NCI-H69 (cell line): ENCODE measurements at regions not wholly inside any gene's neighbourhood (a gene's known extent, or its start where the extent isn't known, plus 50 kb on each side); places are given as distances from the start of the nearest gene placed in this dataset.

Experiments used
- DNase-seq: peaks from one replicate; lab custom pipeline; 2025; lab: John Stamatoyannopoulos, UW

- DNase-seq = no peak
Observed at GRCh38 chr3:178259703-178260102, 276.5 kb upstream of the KCNMB2 start.

DNA sequence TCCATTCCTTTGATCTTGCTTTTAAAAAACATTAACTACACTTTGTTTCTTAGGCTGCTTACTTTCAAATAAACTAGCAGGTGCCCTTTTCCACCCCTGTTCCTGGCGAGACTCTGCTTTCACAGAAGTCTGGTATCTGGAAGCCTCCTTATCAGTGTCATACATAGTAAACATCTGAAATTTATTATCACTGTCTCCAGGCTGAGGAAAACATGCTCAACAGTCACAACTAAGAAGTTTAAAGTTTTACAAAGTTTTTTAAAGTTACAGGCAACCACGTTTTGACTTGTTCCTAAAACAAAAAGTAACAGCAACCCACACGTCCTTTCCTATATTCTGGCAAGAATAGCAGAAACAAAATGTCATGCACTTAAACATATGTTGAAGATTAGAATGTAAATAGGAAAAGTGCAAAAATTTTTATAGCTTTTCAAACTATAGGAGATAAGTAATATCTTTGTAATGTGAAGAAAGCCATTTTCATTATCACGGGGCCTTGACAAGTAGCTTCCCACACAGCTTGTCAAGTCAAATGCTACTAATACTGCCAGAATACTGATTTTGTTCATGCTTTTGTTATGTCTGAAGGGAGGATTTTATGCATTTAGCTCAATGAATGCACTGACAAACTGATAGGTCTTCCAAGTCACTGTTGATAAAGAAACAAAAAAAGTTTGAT, 275.2 kb upstream of the KCNMB2 start:
- no peak for DNase-seq

GRCh38 chr3:178263236-178263916, 272.9 kb upstream of the KCNMB2 start:
- no peak for DNase-seq

DNA sequence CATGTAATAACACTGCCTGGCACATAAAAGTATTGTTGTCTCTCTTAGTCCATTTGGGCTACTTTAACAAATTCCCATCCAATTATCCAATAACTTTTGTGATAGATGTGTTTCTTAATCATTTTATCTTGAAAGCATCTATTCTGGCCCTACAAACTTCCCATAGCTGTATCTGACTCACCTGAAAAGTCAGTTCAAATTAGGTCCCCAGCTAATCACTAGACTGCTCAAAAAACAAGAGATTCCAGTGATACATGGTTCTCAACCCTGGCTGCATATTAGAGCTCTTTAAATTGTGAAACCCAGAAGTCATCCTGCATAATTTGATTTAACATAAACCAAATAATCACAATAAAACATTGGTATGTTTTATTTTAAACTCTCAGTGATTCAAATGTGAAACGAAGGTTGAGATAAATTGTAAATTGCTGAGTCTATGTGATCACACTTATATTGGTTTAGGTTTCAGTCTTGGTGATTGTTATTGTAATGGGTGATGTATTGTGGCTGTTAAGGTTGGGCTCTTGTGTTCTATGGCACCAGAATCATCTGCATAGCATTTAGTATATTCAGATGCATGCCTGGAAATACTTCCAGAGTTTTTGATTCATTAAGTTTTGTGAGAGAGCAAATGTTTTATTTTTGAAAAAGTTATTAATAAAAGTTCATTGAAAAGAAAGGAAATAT, 268.9 kb upstream of the KCNMB2 start:
- DNase-seq = no peak

- no peak for DNase-seq
Observed at GRCh38 chr3:178270838-178271237, 265.4 kb upstream of the KCNMB2 start.

GRCh38 chr3:178271740-178272387, 264.4 kb upstream of the KCNMB2 start:
- DNase-seq = no peak

DNA sequence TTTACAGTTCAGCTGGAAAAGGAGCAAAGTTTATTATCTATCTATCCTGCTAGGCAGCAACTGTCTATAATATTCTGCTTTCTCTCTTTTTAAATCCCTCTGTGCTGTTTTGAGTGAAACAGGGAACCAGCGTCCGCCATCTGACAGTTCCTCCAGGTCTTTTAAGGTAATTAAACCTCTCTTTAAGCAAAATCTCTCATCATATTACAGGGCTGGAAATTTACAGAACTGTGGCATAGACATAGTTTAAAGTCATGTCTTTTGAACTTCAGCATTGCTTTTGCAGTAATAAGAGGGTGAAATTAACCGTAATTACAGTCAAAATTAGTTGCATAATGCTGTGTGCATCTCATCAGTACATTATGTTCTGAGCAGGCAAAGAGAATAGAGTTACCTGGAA, 263.4 kb upstream of the KCNMB2 start:
- peak; percentile 42 for DNase-seq

- no peak for DNase-seq
Observed at GRCh38 chr3:178274711-178275110, 261.5 kb upstream of the KCNMB2 start.

GRCh38 chr3:178275311-178275710, 260.9 kb upstream of the KCNMB2 start:
- no peak for DNase-seq

- DNase-seq = no peak
Observed at GRCh38 chr3:178275793-178276192, 260.4 kb upstream of the KCNMB2 start.

- no peak for DNase-seq
Observed at GRCh38 chr3:178277605-178278004, 258.6 kb upstream of the KCNMB2 start.

DNA sequence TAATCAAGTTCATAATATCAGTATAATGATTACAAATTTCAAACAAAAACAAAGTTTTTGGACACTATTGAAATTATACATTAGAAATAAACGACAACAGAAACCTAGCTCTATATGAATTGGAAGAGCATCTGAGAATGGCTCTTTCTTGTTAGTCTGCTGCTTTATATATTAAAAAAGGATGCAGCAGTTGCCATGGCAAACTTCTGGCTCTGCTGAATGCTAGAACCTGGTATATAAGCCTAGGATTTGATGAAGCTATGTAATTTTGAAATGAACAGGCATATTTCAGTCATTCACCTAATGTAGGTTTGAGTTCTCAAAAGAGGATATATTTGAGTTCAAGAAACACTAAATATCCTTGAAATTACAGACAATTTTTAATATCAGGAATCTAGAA, 252.7 kb upstream of the KCNMB2 start:
- no peak for DNase-seq

GRCh38 chr3:178284181-178284580, 252.1 kb upstream of the KCNMB2 start:
- DNase-seq = no peak

GRCh38 chr3:178288074-178288473, 248.2 kb upstream of the KCNMB2 start:
- no peak for DNase-seq

DNA sequence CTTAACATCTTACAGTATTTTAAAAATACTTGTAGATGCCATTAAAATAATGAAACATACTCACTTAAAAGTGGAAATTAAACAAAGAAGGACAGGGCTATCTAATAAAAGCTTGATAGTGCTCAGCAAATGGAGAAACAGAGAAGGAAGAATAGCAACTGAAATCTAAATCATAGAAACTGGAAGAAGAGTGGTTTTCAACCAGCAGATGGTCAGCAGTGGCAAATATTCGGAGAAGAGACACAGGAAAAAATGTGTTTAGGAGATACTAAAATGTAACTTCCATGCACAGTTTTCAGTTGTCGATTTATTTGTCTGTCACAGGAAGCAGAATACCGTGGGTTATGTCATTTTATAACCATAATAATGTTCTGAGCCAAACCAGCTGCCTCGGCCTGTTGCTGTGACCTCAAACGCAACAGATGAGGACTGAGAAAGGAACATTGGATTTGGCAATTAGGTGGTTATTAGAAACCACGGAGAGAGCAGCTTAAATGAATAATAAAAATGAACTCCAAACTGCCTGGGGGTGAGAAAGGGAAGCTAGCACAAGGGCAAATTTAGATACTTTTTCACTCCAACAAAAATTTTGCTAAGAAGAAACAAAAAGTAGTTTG, 246.6 kb upstream of the KCNMB2 start:
- no peak for DNase-seq

- no peak for DNase-seq
Observed at GRCh38 chr3:178291574-178292370, 244.5 kb upstream of the KCNMB2 start.

DNA sequence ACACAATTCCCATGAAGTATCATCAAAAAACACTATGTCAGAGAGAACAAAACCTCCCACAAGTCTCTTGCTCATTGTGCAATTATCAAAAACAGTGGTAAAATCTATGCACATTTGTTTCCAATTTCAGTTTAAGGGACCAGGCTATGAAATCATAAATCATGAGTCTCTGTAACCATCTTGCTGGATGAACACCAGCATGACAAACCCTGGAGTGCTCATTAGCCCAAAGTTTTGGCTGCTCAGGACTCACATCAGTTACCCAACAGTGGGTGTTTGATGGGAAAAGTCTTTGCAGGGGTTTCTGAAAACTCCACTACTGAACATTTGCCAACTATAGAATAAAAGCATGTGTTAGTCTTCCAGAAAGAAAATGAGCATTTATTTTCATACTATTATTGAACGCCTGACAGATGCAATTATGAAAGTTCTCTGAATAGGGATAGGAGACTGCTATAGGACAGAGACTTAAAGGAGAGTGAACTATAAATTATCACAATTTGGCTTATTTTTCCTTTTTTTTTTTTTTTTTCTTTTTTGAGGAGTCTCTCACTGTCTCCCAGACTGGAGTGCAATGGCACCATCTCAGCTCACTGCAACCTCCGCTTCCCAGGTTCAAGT, 240.8 kb upstream of the KCNMB2 start:
- peak; percentile 9 for DNase-seq

DNA sequence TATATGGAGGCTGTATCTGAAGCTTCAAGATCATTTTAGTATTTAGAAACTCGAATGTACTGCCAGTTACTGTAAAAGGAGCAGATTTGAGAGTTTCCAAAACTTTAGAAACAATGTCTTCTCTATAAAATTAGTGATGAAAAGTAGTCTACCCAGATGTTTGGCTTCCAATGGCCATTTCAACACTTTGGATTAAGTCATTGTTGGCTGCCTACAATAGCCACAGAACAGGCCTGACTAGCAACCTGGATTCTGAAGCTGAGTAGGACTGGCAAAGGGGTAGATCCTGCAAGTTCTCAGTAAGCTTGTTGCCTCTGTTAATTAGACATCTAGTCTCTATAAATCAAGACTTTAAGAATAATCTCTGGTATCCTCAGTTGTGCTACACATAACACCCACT, 239.0 kb upstream of the KCNMB2 start:
- DNase-seq = no peak

DNA sequence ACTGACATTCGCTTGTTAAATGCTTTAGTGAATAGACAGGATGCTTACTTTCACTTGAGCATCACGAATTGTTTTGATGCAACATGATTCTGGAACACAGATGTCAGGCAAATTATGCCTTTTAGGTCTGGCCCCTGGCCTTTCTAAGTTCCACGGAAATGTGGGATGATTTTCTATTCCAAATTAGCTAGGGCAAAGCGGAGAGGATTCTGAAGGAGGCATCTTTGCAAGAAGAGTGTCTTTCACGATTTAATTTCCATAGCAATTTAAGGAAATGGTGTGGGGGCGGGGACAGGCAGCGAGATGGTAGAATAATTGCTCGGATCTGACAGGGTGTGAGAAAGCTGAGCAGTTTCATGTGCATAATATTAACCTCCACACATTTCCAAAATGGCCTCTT, 238.5 kb upstream of the KCNMB2 start:
- no peak for DNase-seq

GRCh38 chr3:178300441-178300959, 235.7 kb upstream of the KCNMB2 start:
- no peak for DNase-seq
